ENCODE measurements at regions not wholly inside any gene's neighbourhood (a gene's known extent, or its start where the extent isn't known, plus 50 kb on each side); places are given as distances from the start of the nearest gene placed in this dataset.

DNA sequence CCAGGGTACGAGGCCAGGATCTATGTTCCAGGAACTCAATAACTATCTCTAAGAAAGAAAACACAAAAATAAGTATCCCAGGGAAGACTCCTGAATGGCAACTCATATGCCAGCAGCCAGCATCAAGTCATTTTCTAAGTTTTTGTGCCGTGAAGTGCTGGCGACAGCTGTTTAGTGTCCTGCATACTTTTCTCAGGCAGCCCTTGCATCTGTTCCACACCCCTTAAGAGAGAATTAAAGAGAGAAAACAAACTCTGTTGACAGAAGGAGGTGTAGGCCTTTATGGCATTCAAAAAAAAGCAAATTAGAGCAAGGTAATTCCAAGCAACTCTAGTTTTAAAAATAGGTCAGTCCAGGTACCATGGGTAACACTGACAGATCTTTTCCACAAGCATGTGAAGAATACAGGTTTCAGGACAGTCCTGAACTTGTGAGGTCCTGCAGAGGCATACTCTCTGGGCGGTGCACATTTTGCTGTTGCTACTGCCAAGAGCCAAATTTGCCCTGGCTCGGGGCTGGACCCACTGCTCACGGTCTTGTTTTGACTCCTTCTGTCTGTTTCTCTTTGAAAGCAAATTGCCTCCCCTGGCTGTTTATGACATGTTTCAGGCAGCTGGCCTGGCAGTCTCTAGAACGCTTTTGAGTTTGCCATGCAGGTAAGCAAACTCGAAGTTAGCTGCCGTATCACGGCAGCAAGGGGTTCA lies 252.1 kb upstream of the ADAMTS9 start:
- no peak for DNase-seq (ENCODE audit: low read depth in 1 of 2, low spot score in 1 of 2)
- no peaks in the 10 kb centered on the region for H3K27me3 ChIP-seq (ENCODE audit: insufficient read depth, poor library complexity, severe bottlenecking)
- H3K27ac ChIP-seq (replicated peaks), result no peak overlapping the region
- no peak overlapping the region for H3K4me3 ChIP-seq (replicated peaks; ENCODE audit: insufficient read depth, low read length)
- TF ChIP-seq GABPA (IDR thresholded peaks at IDR 0.05; ENCODE audit: low read depth) (no peak), SPI1 (IDR thresholded peaks at IDR 0.05; ENCODE audit: borderline replicate concordance, low read depth) (no peak), POLR2AphosphoS5 (IDR thresholded peaks at IDR 0.05; ENCODE audit: low read depth) (no peak)
- TF ChIP-seq, protein P1, sequence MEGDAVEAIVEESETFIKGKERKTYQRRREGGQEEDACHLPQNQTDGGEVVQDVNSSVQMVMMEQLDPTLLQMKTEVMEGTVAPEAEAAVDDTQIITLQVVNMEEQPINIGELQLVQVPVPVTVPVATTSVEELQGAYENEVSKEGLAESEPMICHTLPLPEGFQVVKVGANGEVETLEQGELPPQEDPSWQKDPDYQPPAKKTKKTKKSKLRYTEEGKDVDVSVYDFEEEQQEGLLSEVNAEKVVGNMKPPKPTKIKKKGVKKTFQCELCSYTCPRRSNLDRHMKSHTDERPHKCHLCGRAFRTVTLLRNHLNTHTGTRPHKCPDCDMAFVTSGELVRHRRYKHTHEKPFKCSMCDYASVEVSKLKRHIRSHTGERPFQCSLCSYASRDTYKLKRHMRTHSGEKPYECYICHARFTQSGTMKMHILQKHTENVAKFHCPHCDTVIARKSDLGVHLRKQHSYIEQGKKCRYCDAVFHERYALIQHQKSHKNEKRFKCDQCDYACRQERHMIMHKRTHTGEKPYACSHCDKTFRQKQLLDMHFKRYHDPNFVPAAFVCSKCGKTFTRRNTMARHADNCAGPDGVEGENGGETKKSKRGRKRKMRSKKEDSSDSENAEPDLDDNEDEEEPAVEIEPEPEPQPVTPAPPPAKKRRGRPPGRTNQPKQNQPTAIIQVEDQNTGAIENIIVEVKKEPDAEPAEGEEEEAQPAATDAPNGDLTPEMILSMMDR (IDR thresholded peaks at IDR 0.05; ENCODE audit: insufficient read depth, low read length), result no peak
- TF ChIP-seq, protein P2, sequence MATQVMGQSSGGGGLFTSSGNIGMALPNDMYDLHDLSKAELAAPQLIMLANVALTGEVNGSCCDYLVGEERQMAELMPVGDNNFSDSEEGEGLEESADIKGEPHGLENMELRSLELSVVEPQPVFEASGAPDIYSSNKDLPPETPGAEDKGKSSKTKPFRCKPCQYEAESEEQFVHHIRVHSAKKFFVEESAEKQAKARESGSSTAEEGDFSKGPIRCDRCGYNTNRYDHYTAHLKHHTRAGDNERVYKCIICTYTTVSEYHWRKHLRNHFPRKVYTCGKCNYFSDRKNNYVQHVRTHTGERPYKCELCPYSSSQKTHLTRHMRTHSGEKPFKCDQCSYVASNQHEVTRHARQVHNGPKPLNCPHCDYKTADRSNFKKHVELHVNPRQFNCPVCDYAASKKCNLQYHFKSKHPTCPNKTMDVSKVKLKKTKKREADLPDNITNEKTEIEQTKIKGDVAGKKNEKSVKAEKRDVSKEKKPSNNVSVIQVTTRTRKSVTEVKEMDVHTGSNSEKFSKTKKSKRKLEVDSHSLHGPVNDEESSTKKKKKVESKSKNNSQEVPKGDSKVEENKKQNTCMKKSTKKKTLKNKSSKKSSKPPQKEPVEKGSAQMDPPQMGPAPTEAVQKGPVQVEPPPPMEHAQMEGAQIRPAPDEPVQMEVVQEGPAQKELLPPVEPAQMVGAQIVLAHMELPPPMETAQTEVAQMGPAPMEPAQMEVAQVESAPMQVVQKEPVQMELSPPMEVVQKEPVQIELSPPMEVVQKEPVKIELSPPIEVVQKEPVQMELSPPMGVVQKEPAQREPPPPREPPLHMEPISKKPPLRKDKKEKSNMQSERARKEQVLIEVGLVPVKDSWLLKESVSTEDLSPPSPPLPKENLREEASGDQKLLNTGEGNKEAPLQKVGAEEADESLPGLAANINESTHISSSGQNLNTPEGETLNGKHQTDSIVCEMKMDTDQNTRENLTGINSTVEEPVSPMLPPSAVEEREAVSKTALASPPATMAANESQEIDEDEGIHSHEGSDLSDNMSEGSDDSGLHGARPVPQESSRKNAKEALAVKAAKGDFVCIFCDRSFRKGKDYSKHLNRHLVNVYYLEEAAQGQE (IDR thresholded peaks at IDR 0.05; ENCODE audit: insufficient replicate concordance, low read depth), result no peak

DNA sequence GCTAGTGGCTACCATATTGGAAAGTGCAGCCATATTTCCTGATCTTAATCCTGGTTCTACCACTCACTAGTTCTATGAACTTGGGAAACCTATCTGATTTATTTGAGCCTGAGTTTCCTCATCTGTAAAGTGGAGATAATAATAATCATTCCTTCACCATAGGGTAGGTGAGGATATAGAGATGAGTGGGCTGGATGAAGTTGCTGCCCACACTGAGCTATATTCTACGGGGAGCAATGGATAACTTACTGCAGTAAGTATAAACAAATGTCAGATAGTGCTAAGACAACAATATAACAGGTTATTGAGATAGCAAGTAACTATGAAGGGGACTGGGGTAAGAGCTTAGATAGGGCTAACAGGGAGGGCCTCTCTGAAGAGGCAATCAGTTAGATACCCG lies 251.5 kb upstream of the ADAMTS9 start:
- TF ChIP-seq SPI1 (IDR thresholded peaks at IDR 0.05; ENCODE audit: borderline replicate concordance, low read depth) (no peak), POLR2AphosphoS5 (IDR thresholded peaks at IDR 0.05; ENCODE audit: low read depth) (no peak), GABPA (IDR thresholded peaks at IDR 0.05; ENCODE audit: low read depth) (no peak)
- TF ChIP-seq, protein P1 (IDR thresholded peaks at IDR 0.05; ENCODE audit: insufficient read depth, low read length), result no peak
- TF ChIP-seq, protein P2 (IDR thresholded peaks at IDR 0.05; ENCODE audit: insufficient replicate concordance, low read depth), result no peak
- Histone ChIP-seq H3K27me3 (ENCODE audit: insufficient read depth, poor library complexity, severe bottlenecking) (no peaks in the 10 kb centered on the region), H3K4me3 (replicated peaks; ENCODE audit: insufficient read depth, low read length) (no peak overlapping the region), H3K27ac (replicated peaks) (no peak overlapping the region)
- DNase-seq (ENCODE audit: low read depth in 1 of 2, low spot score in 1 of 2), result no peak

DNA sequence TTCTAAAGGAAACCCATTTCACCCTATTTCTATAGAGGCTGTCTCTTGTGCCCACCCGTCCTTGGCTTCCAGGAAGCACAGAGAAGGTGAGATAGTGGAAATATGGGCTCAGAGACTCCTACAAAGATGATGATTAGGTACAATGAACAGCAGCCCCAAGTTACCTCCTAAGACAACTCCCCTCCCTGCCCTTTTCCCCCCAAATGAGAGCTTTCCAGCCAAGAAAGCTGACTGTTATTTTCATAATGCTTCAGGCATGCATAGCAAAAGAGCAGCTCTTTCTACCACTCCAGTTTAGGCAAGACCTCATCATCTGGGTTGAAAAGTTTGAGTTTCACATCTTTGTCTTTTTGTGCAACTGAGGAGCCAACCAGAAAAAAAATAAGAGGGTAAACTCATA lies 248.8 kb upstream of the ADAMTS9 start:
- DNase-seq (ENCODE audit: low read depth in 1 of 2, low spot score in 1 of 2), result no peak
- H3K27me3 ChIP-seq (ENCODE audit: insufficient read depth, poor library complexity, severe bottlenecking), result no peaks in the 10 kb centered on the region
- H3K4me3 ChIP-seq (replicated peaks; ENCODE audit: insufficient read depth, low read length), result no peak overlapping the region
- no peak overlapping the region for H3K27ac ChIP-seq (replicated peaks)
- TF ChIP-seq POLR2AphosphoS5 (IDR thresholded peaks at IDR 0.05; ENCODE audit: low read depth) (no peak), GABPA (IDR thresholded peaks at IDR 0.05; ENCODE audit: low read depth) (no peak), SPI1 (IDR thresholded peaks at IDR 0.05; ENCODE audit: borderline replicate concordance, low read depth) (no peak)
- TF ChIP-seq, protein P2 (IDR thresholded peaks at IDR 0.05; ENCODE audit: insufficient replicate concordance, low read depth), result no peak
- TF ChIP-seq, protein P1 (IDR thresholded peaks at IDR 0.05; ENCODE audit: insufficient read depth, low read length), result no peak

All from HL-60 (cell line).